ENCODE measurements at regions not wholly inside any gene's neighbourhood (a gene's known extent, or its start where the extent isn't known, plus 50 kb on each side); places are given as distances from the start of the nearest gene placed in this dataset.

DNA sequence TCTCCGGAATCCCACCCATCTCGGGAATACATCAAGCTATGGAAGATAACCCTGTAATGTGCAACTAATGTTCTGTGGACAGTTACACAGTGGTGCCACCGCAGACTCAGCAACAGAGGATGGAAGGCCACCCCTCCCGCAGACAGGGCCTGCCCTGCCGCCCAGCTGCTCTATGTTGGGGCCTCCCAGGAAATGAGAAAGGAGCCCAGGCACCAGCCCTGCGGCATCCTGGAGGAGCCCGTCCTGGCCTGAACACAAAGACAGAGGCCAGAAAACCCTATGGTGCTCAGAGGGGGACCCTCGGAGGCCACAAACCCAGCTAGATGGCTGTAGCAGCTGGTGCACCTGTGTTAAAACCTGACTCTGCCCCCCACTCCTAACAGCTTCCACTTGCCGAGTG is 216.1 kb upstream of the RPL38 start:
- DNase-seq (ENCODE audit: low read depth) = no peak

DNA sequence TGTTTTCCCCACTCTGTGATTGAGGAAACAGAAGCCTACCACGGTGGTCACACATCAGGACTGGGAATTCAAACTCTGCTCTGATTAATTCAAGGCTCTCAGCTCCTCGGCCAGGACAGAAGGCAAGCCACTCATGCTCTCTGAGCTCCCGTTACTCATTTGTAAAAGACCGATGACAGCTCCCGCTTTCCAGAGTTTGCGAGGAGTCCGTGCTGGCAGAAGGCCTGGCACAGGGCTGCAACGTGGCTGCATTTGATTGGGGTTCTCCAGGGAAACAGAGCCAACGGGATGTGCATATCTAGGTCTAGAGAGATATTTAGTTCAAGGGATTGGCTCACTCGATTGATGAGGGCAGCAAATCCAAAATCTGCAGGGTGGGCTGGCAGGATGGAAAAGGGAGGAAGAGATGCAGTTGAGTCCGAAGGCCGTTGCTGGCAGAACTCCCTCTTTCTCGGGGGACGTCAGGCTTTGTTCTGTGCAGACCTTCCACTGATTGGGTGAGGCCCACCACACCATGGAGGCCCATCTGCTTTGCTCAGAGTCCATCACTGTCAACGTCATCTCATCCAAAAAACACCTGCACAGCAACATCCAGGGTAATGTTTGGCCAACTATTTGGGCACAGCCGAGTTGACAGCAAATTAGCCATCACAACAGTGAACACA is 215.5 kb upstream of the RPL38 start:
- no peak for DNase-seq (ENCODE audit: low read depth)

DNA sequence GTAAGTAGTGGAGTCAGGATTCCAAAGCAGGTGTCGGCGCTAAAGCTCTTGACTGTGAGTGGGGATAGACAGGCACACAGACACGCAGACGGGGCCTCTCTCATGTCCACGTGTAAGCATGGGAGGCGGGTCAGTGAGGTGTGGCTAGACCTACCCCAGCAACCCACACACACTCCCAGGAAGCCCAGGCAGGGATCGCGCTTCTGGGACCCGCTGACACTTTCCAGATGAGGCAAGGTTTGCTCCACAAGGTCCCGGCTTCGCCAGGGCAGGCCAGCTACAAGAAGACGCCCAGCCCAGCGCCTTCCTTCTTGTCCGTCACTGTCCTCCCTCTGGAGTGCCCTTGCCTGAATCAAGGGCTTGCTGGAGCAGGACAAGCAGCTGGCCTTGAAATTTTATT is 213.8 kb upstream of the RPL38 start:
- DNase-seq (ENCODE audit: low read depth) = no peak

DNA sequence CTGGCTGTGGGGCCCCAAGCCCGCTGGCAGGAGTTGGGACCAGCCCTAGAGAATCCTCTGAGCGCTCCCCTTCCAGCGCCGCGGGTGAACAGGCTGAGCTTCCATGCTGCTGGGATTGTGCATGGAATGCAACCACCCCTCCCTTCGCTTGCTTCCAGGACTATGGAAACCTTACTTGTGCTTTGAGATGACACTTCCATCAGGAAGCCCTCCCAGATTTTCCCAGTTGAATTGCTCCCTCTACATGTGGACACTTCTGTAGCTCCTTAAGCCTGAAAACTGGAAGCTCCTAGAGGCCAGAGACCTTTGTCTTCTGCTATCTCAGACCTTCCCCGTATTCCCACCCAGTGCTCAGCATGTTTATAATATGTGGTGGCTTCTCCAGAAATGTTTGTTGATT is 213.2 kb upstream of the RPL38 start:
- no peak for DNase-seq (ENCODE audit: low read depth)

DNA sequence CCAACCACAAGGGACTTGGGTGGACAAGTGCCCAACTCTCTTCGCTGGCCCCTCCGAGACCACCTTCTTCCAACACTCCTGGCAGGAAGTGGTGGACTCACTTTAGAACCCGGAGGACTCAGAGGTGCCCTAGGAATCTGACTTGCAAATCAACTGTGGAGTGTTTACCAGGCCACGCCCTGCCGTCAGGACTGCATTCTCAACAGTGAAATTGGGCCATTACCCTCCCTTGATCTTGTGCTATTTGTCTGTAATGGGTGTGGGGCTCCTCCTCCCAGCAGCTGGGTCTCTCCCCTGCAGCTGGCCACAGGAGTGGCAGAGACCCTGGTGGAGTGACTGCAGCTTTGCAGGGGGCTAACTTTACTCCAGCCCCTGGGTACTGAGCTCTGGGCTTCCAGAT is 212.2 kb upstream of the RPL38 start:
- no peak for DNase-seq (ENCODE audit: low read depth)

DNA sequence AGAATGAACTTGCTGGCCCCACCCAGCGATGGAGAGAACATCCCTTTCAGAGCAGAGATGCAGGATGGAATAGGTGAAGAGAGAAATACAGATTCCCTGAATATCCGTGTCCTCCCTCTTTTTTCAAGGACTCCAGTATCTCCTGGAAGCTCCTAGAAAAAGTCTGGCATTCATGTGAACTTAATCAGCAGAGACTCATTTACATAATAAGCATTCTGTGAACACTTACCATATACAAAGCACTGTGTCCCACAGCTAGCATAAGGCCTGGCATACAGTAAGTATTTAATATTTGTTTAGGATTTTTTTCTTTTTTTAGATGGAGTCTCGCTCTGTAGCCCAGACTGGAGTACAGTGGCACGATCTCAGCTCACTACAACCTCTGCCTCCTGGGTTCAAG is 208.5 kb upstream of the RPL38 start:
- DNase-seq (ENCODE audit: low read depth) = no peak

DNA sequence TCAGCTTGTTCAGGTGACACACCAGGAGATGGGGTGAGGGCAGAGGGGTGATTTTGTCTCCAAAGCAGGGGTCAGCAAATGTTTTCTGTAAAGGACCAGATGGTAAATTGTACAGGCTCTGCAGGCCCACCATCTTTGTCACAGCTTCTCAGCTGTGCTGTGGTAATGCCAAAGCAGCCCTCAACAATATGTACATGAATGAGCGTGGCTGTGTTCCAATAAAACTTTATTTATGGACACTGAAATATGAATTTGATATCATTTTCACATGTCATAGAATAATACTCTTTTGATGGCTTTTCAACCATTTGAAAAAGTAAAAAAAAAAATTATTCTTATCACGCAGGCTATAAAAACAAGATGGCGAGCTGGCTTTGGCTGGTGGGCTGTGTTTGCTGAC is 206.4 kb upstream of the RPL38 start:
- no peak for DNase-seq (ENCODE audit: low read depth)

DNA sequence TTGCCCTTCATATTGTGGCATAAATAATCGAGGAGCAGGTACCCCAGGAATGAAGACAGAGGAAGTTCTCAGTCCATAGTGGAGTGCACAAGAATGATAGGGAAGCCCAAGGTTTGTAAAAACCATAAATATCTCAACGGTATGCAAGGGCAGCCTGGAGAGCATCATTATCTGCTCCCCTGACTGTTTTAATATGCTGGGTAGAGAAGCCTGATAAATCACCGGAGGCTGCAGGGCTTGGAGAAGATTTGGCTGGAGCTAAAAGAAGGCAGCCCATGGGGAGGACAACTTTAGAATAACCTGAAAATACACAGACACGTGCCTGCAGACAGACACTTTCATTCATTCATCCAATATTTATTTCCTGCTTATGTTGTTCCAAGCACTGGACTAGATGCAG is 205.2 kb upstream of the RPL38 start:
- DNase-seq (ENCODE audit: low read depth) = no peak

DNA sequence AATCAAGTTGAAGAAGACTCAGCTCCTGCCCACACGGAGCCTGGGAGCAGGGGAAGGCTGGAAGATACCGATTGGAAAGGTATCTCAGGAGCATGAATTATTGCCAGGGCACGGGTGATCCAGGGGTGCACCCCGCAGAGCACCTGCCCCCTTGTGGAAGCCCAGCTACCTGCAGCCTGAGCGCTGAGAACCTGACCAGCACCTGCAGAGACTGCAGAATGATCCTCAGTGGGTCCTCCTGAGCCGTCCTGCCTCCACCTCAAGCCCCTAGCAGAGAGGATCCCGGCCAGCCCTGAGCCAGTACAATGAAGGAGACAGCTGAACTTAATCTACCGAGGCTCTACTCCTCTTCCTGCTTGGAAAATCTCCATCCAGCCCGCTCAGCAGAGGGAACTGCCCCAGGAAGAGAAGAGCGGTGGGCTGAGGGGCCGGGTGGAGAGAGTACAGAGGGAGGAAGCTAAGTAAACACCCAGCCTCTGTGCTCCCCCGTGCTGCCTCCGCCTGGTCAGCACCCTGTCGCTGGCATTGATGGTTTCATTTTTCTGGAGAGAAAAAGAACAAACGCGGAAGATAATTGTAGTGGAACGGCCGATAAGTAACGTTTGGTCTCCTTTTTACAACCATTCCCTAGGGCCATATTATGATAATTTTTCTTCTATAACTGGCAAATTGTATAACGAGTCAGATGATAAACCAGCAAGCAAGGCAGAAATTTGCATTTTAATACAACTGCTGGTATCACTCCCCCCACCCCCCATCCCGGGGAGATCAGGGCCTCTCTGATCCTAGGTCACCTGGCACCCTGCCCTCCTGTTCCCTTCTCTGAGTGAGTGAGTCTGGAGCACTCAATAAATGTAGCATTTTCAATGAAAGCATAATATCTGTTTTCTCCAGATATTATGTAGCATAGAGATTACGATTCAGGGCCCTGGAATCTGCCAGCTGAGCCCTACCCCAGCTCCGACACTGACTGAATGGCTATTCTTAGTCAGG is 204.5 kb upstream of the RPL38 start:
- peak; percentile 33 for DNase-seq (ENCODE audit: low read depth)

DNA sequence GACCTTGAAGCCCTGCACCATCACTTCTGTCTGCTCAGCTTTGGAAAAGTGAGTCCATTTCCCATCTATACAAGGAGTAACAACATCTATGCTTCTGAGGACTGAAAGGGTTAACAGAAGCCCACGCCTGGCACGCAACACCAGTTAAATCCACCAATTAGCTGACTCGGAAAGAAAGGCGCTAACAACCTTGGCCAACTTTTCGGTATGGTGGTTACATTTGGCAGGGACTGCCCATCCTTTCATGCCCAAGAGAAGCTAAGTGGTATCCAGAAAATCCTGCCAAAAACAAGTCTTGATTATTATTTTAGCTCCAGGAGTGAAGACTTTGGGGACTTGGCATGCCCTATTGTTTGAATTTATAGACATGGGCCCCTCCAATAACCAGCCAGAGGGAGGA is 202.3 kb upstream of the RPL38 start:
- no peak for DNase-seq (ENCODE audit: low read depth)

DNA sequence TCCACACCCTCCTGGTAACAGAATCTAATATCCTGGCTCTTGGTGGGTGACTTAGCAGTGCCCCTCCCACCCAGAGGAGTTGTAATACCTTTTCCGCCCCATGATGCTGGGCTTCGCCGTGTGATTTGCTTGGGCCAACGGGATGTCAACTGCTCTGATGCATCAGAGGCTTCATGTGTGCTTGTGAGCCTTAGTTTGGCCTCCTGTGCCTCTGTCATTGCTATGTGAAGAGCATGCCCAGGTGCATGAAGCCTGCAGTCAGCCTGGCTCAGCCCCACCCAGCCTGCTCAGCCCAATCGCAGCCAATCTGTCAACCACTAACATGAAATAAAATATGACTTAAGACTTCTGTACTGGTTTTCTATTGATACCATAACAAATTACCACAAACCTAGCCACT is 201.2 kb upstream of the RPL38 start:
- DNase-seq (ENCODE audit: low read depth) = no peak

DNA sequence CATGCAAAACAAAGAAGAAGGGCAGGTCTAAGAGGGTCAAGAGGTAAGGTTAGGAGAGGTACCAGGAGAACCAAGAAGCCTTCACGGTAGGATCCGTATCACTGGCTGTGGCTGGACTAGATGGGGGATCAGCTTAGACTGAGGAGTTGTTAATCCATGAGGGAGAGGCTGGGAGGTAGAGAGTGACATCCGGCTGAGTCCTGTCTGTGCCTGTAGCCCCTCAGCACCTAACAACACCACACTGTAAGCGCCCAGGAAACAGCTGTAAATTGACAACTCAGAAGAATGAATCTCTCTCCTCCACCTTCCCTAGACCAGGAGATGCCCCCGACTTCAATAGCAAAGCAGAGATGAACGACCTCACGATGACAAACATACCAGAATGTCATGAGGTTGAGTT is 199.4 kb upstream of the RPL38 start:
- DNase-seq (ENCODE audit: low read depth) = no peak

DNA sequence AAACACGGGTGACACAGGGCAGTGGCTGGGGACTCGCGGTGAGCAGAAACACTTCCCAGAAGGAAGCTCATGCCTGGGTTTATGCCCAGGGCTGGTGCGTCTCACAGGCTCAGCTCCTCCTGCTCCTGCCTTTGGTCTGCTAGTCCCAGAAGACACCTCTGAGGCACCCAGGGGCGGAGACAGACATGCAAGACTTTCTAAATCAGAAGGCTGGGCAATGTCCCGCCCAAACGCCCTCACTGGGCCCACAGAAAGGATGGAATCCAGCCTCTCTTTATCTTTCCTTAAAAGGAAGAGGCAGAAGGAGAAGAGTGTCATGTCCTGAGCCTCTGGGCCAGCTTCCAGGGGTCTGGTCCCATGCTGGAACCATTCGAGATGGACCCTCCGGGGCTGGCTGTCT is 197.7 kb upstream of the RPL38 start:
- no peak for DNase-seq (ENCODE audit: low read depth)

DNA sequence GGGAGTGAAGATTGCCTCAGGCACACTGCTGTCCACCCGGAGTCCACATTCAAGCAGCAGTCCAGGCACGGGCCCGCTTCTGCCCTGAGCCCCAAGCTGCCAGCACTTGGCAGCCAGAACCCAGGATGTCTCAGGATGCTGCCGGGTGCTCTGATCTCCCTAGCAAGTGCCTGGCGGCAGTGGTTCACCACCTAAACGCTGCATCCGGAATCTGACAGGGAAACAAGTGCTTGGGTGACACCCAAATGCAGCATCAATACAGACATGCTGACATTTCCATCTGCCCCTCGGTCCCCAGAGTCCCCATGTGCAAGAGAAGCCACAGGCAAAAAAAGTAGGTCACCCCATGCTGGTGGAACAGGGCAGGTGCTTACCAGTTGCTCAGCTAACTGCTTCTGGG is 197.1 kb upstream of the RPL38 start:
- DNase-seq (ENCODE audit: low read depth) = no peak

DNA sequence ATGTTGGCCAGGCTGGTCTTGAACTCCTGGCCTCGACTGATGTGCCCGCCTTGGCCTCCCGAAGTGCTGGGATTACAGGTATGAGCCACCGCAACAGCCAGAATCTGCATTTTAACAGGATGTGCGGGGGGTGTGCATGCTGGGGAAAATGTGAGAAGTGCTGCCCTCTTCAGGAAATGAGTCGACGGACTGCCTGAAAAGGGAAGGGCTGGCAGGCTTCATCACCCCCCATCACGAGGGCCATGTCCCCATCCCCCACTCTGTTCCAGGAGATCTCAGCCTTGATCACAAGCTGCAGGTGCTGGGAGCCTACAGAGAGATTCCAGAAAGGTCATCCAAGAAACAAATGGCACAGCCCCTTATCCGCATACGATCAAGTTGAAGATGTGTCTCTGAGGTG is 195.3 kb upstream of the RPL38 start:
- DNase-seq (ENCODE audit: low read depth) = no peak

DNA sequence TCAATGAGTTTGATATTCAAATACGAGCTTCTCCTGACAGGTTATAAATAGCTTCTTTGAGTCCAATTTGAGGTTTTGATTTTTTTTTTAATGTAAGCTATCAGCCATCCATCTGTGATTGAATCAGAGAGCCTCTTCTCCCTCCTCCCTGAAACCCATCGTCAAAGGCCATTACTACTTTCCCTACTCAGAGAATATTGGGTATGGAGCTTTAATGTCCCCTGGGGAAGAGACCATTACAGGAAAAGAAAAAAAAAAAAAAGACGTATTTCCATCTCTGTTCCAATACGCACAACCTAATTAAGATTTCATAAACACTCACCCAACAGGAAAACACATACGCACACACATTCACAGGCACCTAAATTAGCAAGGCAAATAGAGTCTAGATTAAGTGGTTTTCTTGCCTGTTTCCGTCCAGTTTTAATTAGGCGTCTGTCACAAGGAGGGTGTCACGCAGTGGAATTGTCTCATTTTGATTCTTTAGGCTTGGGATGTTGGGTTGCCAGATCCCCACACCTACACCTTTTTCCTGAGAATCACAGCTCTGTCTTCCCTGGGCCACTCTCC is 194.3 kb upstream of the RPL38 start:
- no peak for DNase-seq (ENCODE audit: low read depth)

DNA sequence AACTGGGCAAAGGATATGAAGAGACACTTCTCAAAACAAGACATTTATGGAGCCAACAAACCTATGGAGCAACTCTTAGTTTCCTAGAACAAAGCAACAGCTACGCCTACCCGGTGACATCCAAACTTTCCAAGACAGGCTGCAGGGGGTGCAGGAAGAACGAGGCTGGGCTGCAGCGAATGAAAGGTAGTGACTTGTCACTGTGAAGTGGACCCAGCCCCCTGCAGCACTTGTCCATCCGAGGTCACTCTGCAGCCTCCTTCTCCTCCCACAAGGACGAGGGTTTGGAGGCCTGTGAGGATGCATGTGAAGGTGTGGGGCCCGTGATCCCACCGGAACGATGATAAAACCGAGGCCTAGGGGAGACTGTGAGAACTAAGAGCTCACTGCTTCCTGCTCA is 192.6 kb upstream of the RPL38 start:
- no peak for DNase-seq (ENCODE audit: low read depth)

DNA sequence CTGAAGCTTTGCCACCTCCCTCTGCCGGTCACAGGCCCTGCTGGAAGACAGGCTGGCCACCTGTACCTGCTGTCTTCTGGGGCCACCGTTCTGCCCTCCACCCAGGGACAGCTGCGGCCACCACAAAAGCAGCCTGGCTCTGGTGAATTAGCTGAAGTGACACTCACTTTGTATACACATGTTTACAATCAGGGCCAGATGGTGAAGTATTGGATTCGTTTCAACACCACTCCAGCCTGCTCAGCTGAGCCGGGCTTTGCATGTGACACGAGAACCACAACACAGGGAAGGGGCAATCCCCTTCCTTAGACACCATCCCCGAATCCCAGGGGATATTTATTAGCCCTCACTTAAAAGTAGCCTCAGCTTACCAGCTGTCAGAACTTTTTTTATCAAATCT is 191.5 kb upstream of the RPL38 start:
- no peak for DNase-seq (ENCODE audit: low read depth)

DNA sequence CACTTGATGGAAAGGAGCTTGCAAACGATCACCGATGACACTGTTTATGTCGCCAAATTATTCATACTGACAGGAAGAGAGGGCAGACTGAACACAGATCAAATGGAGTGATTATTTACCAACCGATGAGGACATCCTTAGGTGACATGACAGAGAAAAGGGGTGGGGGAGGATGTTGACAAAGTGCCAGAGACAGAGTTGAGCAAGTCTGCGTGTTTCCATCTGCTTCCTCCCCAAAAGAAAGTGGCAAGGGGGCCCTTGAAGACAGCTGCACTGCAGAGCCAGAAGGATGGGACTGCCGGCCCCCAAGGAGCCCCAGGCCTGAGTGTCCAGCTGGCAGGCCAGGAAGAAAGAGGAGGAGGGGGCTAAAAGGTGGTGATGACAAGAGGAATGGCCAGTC is 191.0 kb upstream of the RPL38 start:
- DNase-seq (ENCODE audit: low read depth) = peak; percentile 11

DNA sequence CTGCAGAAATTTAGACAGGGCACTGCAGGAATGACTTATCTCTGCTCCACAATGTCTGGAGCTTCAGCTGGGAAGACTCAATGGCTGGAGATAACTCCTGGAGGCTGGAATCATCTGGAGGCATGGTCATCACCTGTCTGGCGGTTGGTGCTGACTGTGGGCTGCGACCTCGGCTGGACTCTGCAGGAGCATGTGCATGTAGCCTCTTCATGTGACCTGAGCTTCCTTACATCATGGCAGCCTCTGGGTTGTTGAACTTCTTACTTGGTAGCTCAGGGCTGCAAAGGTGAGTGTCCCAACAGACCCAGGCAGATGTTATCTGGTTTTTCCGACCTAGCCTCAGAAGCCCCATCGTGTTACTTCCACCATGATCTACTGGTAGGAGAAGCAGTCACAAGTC is 188.2 kb upstream of the RPL38 start:
- no peak for DNase-seq (ENCODE audit: low read depth)

DNA sequence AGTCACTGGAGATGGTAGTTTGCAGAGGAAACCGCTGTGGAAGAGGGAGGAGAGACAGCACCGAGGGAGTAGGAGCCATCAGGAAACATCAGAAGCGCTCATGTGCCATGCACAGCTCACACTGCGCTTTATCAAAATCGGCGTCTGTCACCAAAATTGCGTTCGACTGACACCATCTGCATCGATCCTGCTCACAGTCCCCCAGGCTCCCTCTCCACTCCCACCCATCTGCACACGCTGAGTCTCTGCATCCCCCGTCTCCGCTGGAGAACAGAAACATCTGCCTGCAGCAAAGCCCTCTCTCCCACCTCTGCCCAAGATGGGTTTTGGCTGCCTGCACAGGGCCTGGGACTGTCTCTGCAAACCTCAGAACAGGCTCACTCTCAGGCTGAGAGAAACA is 187.5 kb upstream of the RPL38 start:
- DNase-seq (ENCODE audit: low read depth) = no peak

DNA sequence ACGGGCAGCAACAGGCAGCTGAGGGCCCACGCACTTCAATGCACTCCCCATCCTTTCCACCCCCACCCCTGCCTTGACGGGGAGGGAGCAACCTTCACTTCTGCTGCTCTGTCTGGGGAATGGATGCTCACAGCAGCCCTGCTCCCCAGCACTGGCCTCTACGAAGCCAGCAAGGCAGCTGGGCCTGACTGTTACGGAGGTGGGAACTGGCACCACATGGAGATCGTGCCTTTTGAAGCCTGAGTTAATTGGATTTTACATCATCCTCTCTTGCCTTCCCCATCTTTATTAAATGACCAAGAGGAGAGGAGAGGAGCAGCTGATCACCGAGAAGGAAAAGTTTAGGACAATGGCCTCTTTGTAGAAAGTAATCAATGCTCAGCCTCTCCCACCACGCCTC is 187.0 kb upstream of the RPL38 start:
- no peak for DNase-seq (ENCODE audit: low read depth)

DNA sequence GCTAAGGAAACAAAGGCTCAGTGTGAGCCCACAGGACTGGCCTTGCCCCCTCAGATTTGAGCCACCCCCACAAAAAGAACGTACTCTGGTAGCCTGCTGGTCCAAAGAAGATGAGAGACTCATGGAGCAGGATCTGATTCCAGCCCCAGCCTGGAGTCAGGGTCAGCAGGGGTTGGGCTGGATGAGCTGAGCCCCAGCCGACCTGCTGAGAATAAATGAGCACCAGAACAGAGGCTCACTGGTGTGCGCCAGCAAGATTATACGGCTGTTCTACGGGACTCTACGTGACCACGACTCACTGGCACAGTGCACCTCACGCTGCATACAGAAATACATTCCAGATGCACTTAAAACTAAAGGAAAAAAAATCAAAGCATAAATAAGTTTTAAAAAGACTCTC is 186.0 kb upstream of the RPL38 start:
- DNase-seq (ENCODE audit: low read depth) = no peak

Measured in stimulated activated CD8-positive, alpha-beta memory T cell treated with anti-CD3 and anti-CD28 coated beads, Interleukin-12 subunit alpha, Interleukin-12 subunit beta, amount 100 ng/mL, for 1 hour (primary cell).